Omental fat pad (tissue), 3 donors: ENCODE measurements at regions not wholly inside any gene's neighbourhood (a gene's known extent, or its start where the extent isn't known, plus 50 kb on each side); places are given as distances from the start of the nearest gene placed in this dataset.

Experiments
- ATAC-seq: fragments of 150-250 bp; one replicate; pipeline ENCODE4 v1.9.1; 2016; ENCODE audit warnings: mild to moderate bottlenecking, moderate library complexity; ENCODE audit not compliant: low FRiP score
- DNase-seq: peaks from one replicate; pipeline ENCODE4 v3.0.0-alpha.2; 2019; ENCODE audit warnings: low spot score
- CTCF ChIP-seq, 3 donors: fragments of 450-650 bp; IDR thresholded peaks; one replicate each; pipeline ENCODE4 v1.5.1; 2016 to 2017; ENCODE audit warnings: antibody characterized with exemption in 3 of 3, mild to moderate bottlenecking in 3 of 3, moderate library complexity in 2 of 3

GRCh38 chr11:116164843-116165242 lies 607.9 kb downstream of the BUD13 start:
- DNase-seq (no peak), ATAC-seq (no peak)
- no peak for TF ChIP-seq CTCF (IDR thresholded peaks at IDR 0.05)

DNA sequence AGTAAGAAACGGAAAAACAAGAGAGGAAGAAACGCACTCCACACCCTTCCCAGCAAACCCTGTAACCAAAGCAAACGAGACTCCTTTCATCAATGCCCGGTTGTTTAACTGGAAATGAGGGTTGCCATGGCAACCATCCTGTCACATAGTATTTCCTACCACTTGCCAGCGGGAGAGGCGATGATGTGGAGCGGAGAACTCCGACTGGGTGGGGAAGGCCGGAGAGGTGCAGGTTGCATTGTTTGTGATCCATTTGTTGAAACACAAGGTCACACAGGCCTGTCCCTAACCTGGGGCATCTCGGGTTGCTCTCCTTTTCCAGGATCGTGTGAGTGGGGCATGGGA lies 609.9 kb downstream of the BUD13 start:
- DNase-seq (no peak), ATAC-seq (no peak)
- TF ChIP-seq CTCF (IDR thresholded peaks at IDR 0.05): no peak

DNA sequence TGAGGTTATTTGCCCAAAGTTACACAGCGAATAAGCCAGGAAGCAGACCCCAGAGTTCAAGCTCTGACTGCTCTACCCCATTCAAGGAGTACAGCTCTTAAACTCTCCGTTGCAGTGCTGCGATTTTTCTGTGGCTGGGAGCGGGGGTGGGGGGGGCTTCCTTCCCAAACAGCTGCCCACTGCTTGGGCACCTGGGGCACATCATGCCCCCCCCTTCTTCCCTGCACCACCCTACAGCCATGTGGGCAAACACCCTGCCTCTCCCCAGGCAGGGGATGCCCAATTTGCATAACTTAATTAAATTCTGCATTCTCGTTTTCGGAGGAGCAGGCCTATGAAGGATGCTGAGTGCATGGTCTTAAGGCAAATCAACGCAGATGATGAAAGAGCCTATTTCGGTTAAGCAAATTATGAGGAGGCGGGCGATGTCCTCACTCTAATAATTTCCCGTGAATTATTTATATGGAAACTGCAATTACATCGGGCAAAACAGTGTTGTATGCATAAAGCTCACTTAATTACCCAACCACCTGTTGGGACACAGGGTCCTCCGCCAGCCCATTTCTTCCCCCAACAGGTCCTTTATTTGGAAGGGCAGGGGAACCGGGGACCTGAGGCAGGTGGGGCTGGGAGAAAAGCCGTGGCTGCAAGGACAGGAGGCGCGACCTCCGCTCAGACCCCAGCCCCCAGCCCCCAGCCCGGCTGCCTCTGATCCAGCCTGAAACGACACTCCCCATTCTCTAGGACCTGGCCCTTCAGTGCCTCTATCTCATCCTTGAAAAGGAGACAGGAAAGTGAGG lies 610.5 kb downstream of the BUD13 start:
- DNase-seq (no peak), ATAC-seq (no peak)
- no peak for TF ChIP-seq CTCF (IDR thresholded peaks at IDR 0.05)

GRCh38 chr11:116148645-116149044 lies 624.1 kb downstream of the BUD13 start:
- no peak for ATAC-seq
- DNase-seq: no peak
- TF ChIP-seq CTCF (IDR thresholded peaks at IDR 0.05): no peak

GRCh38 chr11:116148056-116148455 lies 624.7 kb downstream of the BUD13 start:
- TF ChIP-seq CTCF (IDR thresholded peaks at IDR 0.05): no peak
- no peak for DNase-seq
- no peak for ATAC-seq

GRCh38 chr11:116145187-116145865 lies 627.5 kb downstream of the BUD13 start:
- no peak for TF ChIP-seq CTCF (IDR thresholded peaks at IDR 0.05)
- DNase-seq: no peak
- no peak for ATAC-seq
